Stomach (tissue), 8 donors: ENCODE measurements at regions not wholly inside any gene's neighbourhood (a gene's known extent, or its start where the extent isn't known, plus 50 kb on each side); places are given as distances from the start of the nearest gene placed in this dataset.

Experiments
- DNase-seq, 2 donors: peaks; one replicate each; pipeline versions ENCODE4 v3.0.0 to v3.0.0-alpha.2; 2013 to 2019
- H3K27ac ChIP-seq, 5 donors: fragments of 200-600 bp in 4 of 5; sonication (generic) in 4 of 5; one replicate each; pipeline ENCODE4 v1.5.1; 2013 to 2019; ENCODE audit warnings: mild to moderate bottlenecking in 1 of 5, moderate library complexity in 1 of 5
- H3K27me3 ChIP-seq, 3 donors: fragments of 200-600 bp; sonication (generic); one replicate each; pipeline ENCODE4 v1.5.1; 2017 to 2019; ENCODE audit warnings: mixed run types in 1 of 3
- H3K36me3 ChIP-seq, 4 donors: fragments of 200-600 bp; sonication (generic); 1 replicate in 3 of 4; 2 replicates in 1 of 4; pipeline ENCODE4 v1.5.1; 2016 to 2019
- H3K4me1 ChIP-seq, 4 donors: fragments of 200-600 bp; sonication (generic); one replicate each; pipeline ENCODE4 v1.5.1; 2016 to 2019
- H3K4me3 ChIP-seq, 4 donors: fragments of 200-600 bp; sonication (generic) in 3 of 4; one replicate each; pipeline ENCODE4 v1.5.1; 2016 to 2019; ENCODE audit warnings: mild to moderate bottlenecking in 1 of 4
- H3K9me3 ChIP-seq, 4 donors: fragments of 200-600 bp; sonication (generic); one replicate each; pipeline ENCODE4 v1.5.1; 2016 to 2019
- EP300 ChIP-seq: sonication (generic); formaldehyde crosslinking; IDR thresholded peaks from one replicate; pipeline ENCODE4 v1.6.1; 2017; ENCODE audit warnings: antibody characterized with exemption
- POLR2A ChIP-seq, 4 donors: fragments of 450-650 bp; IDR thresholded peaks; one replicate each; pipeline ENCODE4 v1.6.1; 2016; ENCODE audit warnings: antibody characterized with exemption in 4 of 4, control low read depth in 2 of 4, mild to moderate bottlenecking in 1 of 4, moderate library complexity in 1 of 4
- POLR2AphosphoS5 ChIP-seq, 3 donors: sonication (generic); formaldehyde crosslinking; IDR thresholded peaks; one replicate each; pipeline ENCODE4 v1.6.1; 2016; ENCODE audit warnings: antibody characterized with exemption in 3 of 3
- WGBS, 5 donors: extraction: QIAGEN DNeasy Blood & Tissue Kit in 3 of 5; methylation state at CpG; one replicate each; pipeline versions ENCODE4 v1.1.5 to v1.1.7; 2013 to 2018; 5-methylcytosine and 5-hydroxymethylcytosine counted together
- intact Hi-C: fragments of 100-400 bp; cut with DNase I; formaldehyde crosslinking; loops from one replicate; pipeline ENCODE4 v1.15.1; 2023; ENCODE audit warnings: low total_unique reads
- small RNA-seq, 4 donors: library from RNA; depleted of rRNA; stranded (forward); fragments of <200 nt; gene quantifications; one replicate each; pipeline ENCODE3, GENCODE V24; 2016
- TF ChIP-seq, protein P1 (sequence below), 7 experiments: fragments of 450-650 bp in 4 of 7; fragments of 200-600 bp in 3 of 7; sonication (generic) in 3 of 7; IDR thresholded peaks; one replicate each; pipeline ENCODE4 v1.5.1; 2016 to 2019; ENCODE audit warnings: antibody characterized with exemption in 7 of 7, control low read depth in 2 of 7, mild to moderate bottlenecking in 1 of 7
- donor health status: healthy with polysubstance abuse.
- donor health status: Bipolar disorder and iron deficiency.
- donor health status: healthy.

DNA sequence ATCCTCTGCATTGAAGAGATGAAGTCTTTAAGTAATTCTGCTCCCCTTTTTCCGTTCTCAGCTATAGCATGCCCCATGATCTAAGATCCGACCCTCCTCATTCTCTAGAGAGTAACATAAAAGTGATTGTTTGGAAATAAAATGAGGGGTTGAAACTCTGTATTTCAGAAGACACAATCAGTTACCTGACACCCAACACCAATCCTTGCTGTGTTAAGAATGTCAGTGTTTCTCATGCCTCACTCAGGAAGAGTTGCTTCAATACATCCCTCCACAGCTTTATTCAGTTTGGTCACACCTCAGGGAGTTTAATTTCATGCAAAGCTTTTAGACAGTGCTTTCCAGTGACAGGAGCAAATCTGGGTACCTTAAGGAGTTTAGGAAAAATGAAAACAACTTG is 49.9 kb upstream of the RBBP8 start:
- TF ChIP-seq POLR2A (IDR thresholded peaks at IDR 0.05) = no peak
- TF ChIP-seq POLR2AphosphoS5 (IDR thresholded peaks at IDR 0.05) = no peak
- no peak for TF ChIP-seq EP300
- TF ChIP-seq, protein P1, sequence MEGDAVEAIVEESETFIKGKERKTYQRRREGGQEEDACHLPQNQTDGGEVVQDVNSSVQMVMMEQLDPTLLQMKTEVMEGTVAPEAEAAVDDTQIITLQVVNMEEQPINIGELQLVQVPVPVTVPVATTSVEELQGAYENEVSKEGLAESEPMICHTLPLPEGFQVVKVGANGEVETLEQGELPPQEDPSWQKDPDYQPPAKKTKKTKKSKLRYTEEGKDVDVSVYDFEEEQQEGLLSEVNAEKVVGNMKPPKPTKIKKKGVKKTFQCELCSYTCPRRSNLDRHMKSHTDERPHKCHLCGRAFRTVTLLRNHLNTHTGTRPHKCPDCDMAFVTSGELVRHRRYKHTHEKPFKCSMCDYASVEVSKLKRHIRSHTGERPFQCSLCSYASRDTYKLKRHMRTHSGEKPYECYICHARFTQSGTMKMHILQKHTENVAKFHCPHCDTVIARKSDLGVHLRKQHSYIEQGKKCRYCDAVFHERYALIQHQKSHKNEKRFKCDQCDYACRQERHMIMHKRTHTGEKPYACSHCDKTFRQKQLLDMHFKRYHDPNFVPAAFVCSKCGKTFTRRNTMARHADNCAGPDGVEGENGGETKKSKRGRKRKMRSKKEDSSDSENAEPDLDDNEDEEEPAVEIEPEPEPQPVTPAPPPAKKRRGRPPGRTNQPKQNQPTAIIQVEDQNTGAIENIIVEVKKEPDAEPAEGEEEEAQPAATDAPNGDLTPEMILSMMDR (IDR thresholded peaks at IDR 0.05) = no peak
- Histone ChIP-seq H3K9me3 (peaks cover 0 to 6% (median 3%) of the 10 kb centered on the region in 4 donors), H3K4me1 (peaks cover 0 to 7% (median 0%) of the 10 kb centered on the region in 4 donors), H3K4me3 (no peak overlapping the region), H3K27ac (no peak overlapping the region), H3K36me3 (no peaks in the 10 kb centered on the region), H3K27me3 (no peaks in the 10 kb centered on the region)
- WGBS, 5 donors = 82 to 93% (median 87%) methylated on average over 2 of the region's 2 CpGs
- intact Hi-C loops = no loop called here
- DNase-seq = no peak

Small RNA genes lying in the stretch of these regions (small RNA-seq; reads per million reads assigned to genes)
- gene RNU6-1032P = 0 reads per million in 4 donors
